Endothelial cell of umbilical vein (primary cell): ENCODE measurements at regions not wholly inside any gene's neighbourhood (a gene's known extent, or its start where the extent isn't known, plus 50 kb on each side); places are given as distances from the start of the nearest gene placed in this dataset.

Experiments
- BruUV-seq: library from RNA; stranded (reverse); fragments of 400-500 nt; replicated peaks from 2 replicates; lab custom pipeline; 2021; lab: Mats Ljungman, UMichigan
- CTCF ChIA-PET: fragments of 300-600, 350-600 bp; sonication (Branson Sonifier 250); formaldehyde crosslinking; loops from one replicate; lab custom pipeline; 2021; ENCODE audit warnings: antibody characterized with exemption, inconsistent platforms; lab: Charles Lee
- POLR2A ChIA-PET: fragments of 300-600, 350-600 bp; sonication (Branson Sonifier 250); formaldehyde crosslinking; loops from one replicate; lab custom pipeline; 2021; ENCODE audit warnings: antibody characterized with exemption, inconsistent platforms; lab: Charles Lee
- DNase-seq: peaks from one replicate; pipeline ENCODE4 v3.0.0-alpha.2; 2011; ENCODE audit warnings: low read depth, low spot score
- FAIRE-seq: peaks from 2 replicates; lab custom pipeline; 2011; peaks lifted over from hg19 to GRCh38; lab: Jason Lieb, UNC
- H2AFZ ChIP-seq: 2 replicates; pipeline ENCODE4 v1.6.0; 2012; ENCODE audit warnings: low read depth, low read length, control low read depth, inconsistent platforms
- H3K27ac ChIP-seq: 2 replicates; pipeline ENCODE4 v1.5.1; 2011; ENCODE audit warnings: low read depth, mild to moderate bottlenecking, control low read depth, low read length, moderate library complexity; ENCODE audit not compliant: insufficient read depth
- H3K27me3 ChIP-seq, 2 experiments: 2 replicates each; pipeline versions ENCODE4 v1.6.0 to v1.6.1; 2011; ENCODE audit warnings: low read length in 2 of 2, mixed read lengths in 1 of 2; ENCODE audit not compliant: control insufficient read depth in 2 of 2, insufficient read depth in 2 of 2
- H3K36me3 ChIP-seq, 2 experiments: 2 replicates in 1 of 2; 3 replicates in 1 of 2; pipeline ENCODE4 v1.5.1; 2011; ENCODE audit warnings: low read length in 2 of 2, mild to moderate bottlenecking in 1 of 2, moderate library complexity in 1 of 2; ENCODE audit not compliant: control insufficient read depth in 2 of 2, insufficient read depth in 2 of 2; ENCODE audit errors: extremely low read depth in 1 of 2
- H3K4me1 ChIP-seq: 3 replicates; pipeline ENCODE4 v1.5.1; 2011; ENCODE audit warnings: mild to moderate bottlenecking, low read length; ENCODE audit not compliant: control insufficient read depth, insufficient read depth; ENCODE audit errors: extremely low read depth
- H3K4me2 ChIP-seq: 2 replicates; pipeline ENCODE4 v1.6.1; 2011; ENCODE audit warnings: low read length, control low read depth, mixed read lengths; ENCODE audit not compliant: insufficient read depth
- H3K4me3 ChIP-seq, 3 experiments: fragments of 200-600 bp in 1 of 3; sonication (generic), shearing (Covaris generic) in 1 of 3; replicated peaks in 1 of 3; 2 replicates each; pipeline ENCODE4 v1.5.1; 2011 to 2016; ENCODE audit warnings: control low read depth in 3 of 3, low read length in 3 of 3, mild to moderate bottlenecking in 2 of 3, inconsistent platforms in 1 of 3, low read depth in 1 of 3, moderate library complexity in 1 of 3; ENCODE audit not compliant: insufficient read depth in 1 of 3
- H3K79me2 ChIP-seq: 2 replicates; pipeline ENCODE4 v1.6.0; 2012; ENCODE audit warnings: low read length, inconsistent platforms; ENCODE audit not compliant: control insufficient read depth, insufficient read depth
- H3K9ac ChIP-seq: replicated peaks from 2 replicates; pipeline ENCODE3; 2011; ENCODE audit warnings: low read length, control low read depth; ENCODE audit not compliant: insufficient read depth; ENCODE audit errors: extremely low read depth
- H3K9me1 ChIP-seq: replicated peaks from 3 replicates; pipeline ENCODE4 v1.6.0; 2011; ENCODE audit warnings: mild to moderate bottlenecking, low read length; ENCODE audit not compliant: control insufficient read depth, insufficient read depth; ENCODE audit errors: extremely low read depth
- H3K9me3 ChIP-seq: replicated peaks from 2 replicates; pipeline ENCODE4 v1.5.1; 2012; ENCODE audit warnings: low read length, inconsistent platforms; ENCODE audit not compliant: control insufficient read depth, insufficient read depth
- H4K20me1 ChIP-seq: replicated peaks from 2 replicates; pipeline ENCODE3; 2011; ENCODE audit warnings: mild to moderate bottlenecking, low read length; ENCODE audit not compliant: control insufficient read depth, insufficient read depth; ENCODE audit errors: extremely low read depth
- CTCF ChIP-seq, 2 donors: IDR thresholded peaks; 1 replicate in 1 of 2; 2 replicates in 1 of 2; pipeline ENCODE4 v1.5.1; 2011; ENCODE audit warnings: low read length in 2 of 2, mild to moderate bottlenecking in 2 of 2, moderate library complexity in 2 of 2, control low read depth in 1 of 2, inconsistent platforms in 1 of 2, low read depth in 1 of 2; ENCODE audit not compliant: insufficient read depth in 1 of 2; ENCODE audit errors: extremely low read depth in 1 of 2
- EZH2 ChIP-seq: IDR thresholded peaks from 2 replicates; pipeline ENCODE4 v1.6.1; 2012; ENCODE audit warnings: borderline replicate concordance, low read depth, mild to moderate bottlenecking, moderate library complexity, low read length, inconsistent platforms; ENCODE audit not compliant: severe bottlenecking
- FOS ChIP-seq: IDR thresholded peaks from 2 replicates; pipeline ENCODE4 v1.6.1; 2011; ENCODE audit warnings: mild to moderate bottlenecking, low read length, moderate library complexity, borderline replicate concordance; ENCODE audit not compliant: insufficient read depth
- GATA2 ChIP-seq: IDR thresholded peaks from 2 replicates; pipeline ENCODE4 v1.7.0; 2011; ENCODE audit warnings: low read depth, mild to moderate bottlenecking, moderate library complexity, mixed read lengths, low read length; ENCODE audit not compliant: insufficient read length, insufficient read depth
- JUN ChIP-seq: IDR thresholded peaks from 2 replicates; pipeline ENCODE4 v1.6.1; 2011; ENCODE audit warnings: borderline replicate concordance, low read depth; ENCODE audit not compliant: insufficient read length, insufficient read depth
- MYC ChIP-seq: IDR thresholded peaks from one replicate; pipeline ENCODE4 v1.6.1; 2011; ENCODE audit warnings: mild to moderate bottlenecking, low read depth, low read length
- POLR2A ChIP-seq: IDR thresholded peaks from 2 replicates; pipeline ENCODE4 v1.6.1; 2012; ENCODE audit warnings: low read depth, mild to moderate bottlenecking, control low read depth, low read length
- POLR2AphosphoS5 ChIP-seq: IDR thresholded peaks from 2 replicates; pipeline ENCODE4 v1.6.1; 2012; ENCODE audit warnings: low read depth, mild to moderate bottlenecking, control low read depth, low read length, moderate library complexity; ENCODE audit not compliant: insufficient read depth
- dilution Hi-C: fragments of 300-500 bp; cut with MboI; formaldehyde crosslinking; loops from one replicate; pipeline ENCODE4 v1.15.0; 2019; ENCODE audit warnings: low sequenced_read_pairs; ENCODE audit not compliant: extremely low pct_ligation_motif_present
- intact Hi-C: fragments of 100-400 bp; cut with micrococcal nuclease; formaldehyde crosslinking; loops from one replicate; pipeline ENCODE4 v1.10.0; 2022
- TF ChIP-seq, protein P1 (sequence below): IDR thresholded peaks from 2 replicates; pipeline ENCODE4 v1.6.1; 2011; ENCODE audit not compliant: insufficient read depth, insufficient read length

DNA sequence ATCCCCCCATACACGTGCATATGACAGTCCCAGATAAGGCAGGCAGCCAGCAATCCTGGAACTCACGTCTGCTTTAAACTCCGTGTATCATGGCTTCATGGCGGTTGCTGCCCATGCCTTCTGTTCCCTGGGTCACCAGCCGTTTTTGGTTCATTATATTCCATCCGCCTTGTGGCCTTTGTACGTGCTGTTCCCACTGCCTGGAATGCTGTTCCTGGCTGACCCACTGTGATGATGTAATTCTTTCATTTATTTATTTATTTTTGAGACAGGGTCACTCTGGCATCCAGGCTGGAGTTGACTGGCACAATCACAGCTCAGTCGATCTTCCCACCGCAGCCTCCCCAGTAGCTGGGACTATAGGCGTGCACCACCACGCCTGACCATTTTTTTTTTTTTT is 136.7 kb upstream of the GSE1 start:
- DNase-seq, result no peak
- Histone ChIP-seq H3K36me3 (no peaks in the 10 kb centered on the region), H4K20me1 (no peaks in the 10 kb centered on the region), H3K27ac (no peak overlapping the region), H3K4me3 (no peak overlapping the region), H3K9me3 (no peaks in the 10 kb centered on the region), H2AFZ (no peak overlapping the region), H3K27me3 (peaks cover 10 to 13% of the 10 kb centered on the region in 2 experiments), H3K4me1 (no peaks in the 10 kb centered on the region), H3K79me2 (no peaks in the 10 kb centered on the region), H3K9ac (no peak overlapping the region), H3K9me1 (no peaks in the 10 kb centered on the region), H3K4me2 (no peak overlapping the region)
- no TSS peak for BruUV-seq
- ChIA-PET CTCF (interaction anchor here (0.7 to 1.2 kb wide), 2 partner anchors 18 to 135 kb away, joined by 3 read pairs; no protein-coding TSS in a partner anchor), POLR2A (no interaction called here)
- TF ChIP-seq MYC (no peak), GATA2 (no peak), JUN (no peak), POLR2A (no peak), EZH2 (no peak), POLR2AphosphoS5 (no peak), FOS (no peak)
- TF ChIP-seq, protein P1, sequence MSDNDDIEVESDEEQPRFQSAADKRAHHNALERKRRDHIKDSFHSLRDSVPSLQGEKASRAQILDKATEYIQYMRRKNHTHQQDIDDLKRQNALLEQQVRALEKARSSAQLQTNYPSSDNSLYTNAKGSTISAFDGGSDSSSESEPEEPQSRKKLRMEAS, result no peak
- dilution Hi-C loops (no loop called here), intact Hi-C loops (no loop called here)
- FAIRE-seq, result no peak

DNA sequence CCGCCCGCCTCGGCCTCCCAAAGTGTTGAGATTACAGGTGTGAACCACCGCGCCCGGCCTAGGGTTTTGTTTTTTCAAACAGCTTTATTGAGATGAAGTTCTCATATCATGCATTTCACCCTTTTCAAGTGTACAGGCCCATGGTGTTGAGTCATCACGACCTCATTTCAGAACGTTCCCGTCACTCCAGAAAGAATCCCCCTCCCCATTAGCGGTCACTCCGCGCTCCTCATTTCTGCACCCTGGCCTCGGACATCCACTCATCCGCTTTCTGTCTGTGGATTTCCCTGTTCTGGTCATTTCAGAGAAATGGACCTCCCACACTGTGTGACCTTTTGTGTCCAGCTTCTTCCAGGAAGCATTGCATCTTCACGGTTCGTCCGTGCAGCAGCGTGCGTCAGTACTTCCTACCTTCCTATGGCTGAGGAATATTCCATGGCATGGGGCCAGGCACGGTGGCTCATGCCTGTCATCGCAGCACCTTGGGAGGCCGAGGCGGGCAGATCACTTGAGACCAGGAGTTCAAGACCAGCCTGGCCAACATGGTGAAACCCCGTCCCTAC is 135.2 kb upstream of the GSE1 start:
- TF ChIP-seq GATA2 (no peak), POLR2A (no peak), POLR2AphosphoS5 (no peak), CTCF (IDR thresholded peaks at IDR 0.05; ENCODE audit: extremely low read depth in 1 of 2, insufficient read depth in 1 of 2, low read depth in 1 of 2, low read length in 2 of 2) (no peak), EZH2 (no peak), FOS (no peak), MYC (no peak), JUN (no peak)
- TF ChIP-seq, protein P1, result no peak
- no peaks in the 10 kb centered on the region for H3K36me3 ChIP-seq
- FAIRE-seq (no peak), DNase-seq (no peak)
- intact Hi-C loops, result no loop called here
- no peaks in the 10 kb centered on the region for H3K9me3 ChIP-seq
- H2AFZ ChIP-seq, result no peak overlapping the region
- POLR2A ChIA-PET, result interaction anchor here (0.7 kb wide), 1 partner anchor 31 kb away, joined by 6 read pairs; no protein-coding TSS in a partner anchor
- no peak overlapping the region for H3K4me3 ChIP-seq
- dilution Hi-C loops, result no loop called here
- H3K27me3 ChIP-seq, result peaks cover 10 to 11% of the 10 kb centered on the region in 2 experiments
- CTCF ChIA-PET, result interaction anchor here (1.2 to 1.4 kb wide), 2 partner anchors 13 to 133 kb away, joined by 3 to 4 read pairs; no protein-coding TSS in a partner anchor
- no peak overlapping the region for H3K9ac ChIP-seq
- H3K27ac ChIP-seq, result no peak overlapping the region
- no peaks in the 10 kb centered on the region for H4K20me1 ChIP-seq
- H3K4me2 ChIP-seq, result no peak overlapping the region
- no TSS peak for BruUV-seq
- H3K79me2 ChIP-seq, result no peaks in the 10 kb centered on the region
- no peaks in the 10 kb centered on the region for H3K4me1 ChIP-seq
- no peaks in the 10 kb centered on the region for H3K9me1 ChIP-seq
